Subcutaneous abdominal adipose tissue (tissue), 5 donors: ENCODE measurements at regions not wholly inside any gene's neighbourhood (a gene's known extent, or its start where the extent isn't known, plus 50 kb on each side); places are given as distances from the start of the nearest gene placed in this dataset.
"Not testable (repeated sequence)": the region's sequence is repeated elsewhere in the genome, so short reads cannot be mapped to it uniquely, and the experiment has no call there.

ENCODE experiments used
- H3K27ac ChIP-seq: one replicate; pipeline ENCODE4 v1.7.0; 2013; ENCODE audit warnings: low read depth, mild to moderate bottlenecking, inconsistent platforms, low read length, moderate library complexity
- H3K27me3 ChIP-seq, 5 donors: one replicate each; pipeline ENCODE4 v1.7.0; 2013; ENCODE audit warnings: low read length in 5 of 5, inconsistent platforms in 1 of 5; ENCODE audit not compliant: control insufficient read depth in 5 of 5, insufficient read depth in 4 of 5
- H3K36me3 ChIP-seq, 5 donors: one replicate each; pipeline ENCODE4 v1.7.0; 2013; ENCODE audit warnings: low read length in 5 of 5; ENCODE audit not compliant: control insufficient read depth in 5 of 5, insufficient read depth in 5 of 5
- H3K4me1 ChIP-seq, 5 donors: one replicate each; pipeline ENCODE4 v1.7.0; 2013; ENCODE audit warnings: low read length in 5 of 5, mild to moderate bottlenecking in 3 of 5, moderate library complexity in 1 of 5; ENCODE audit not compliant: control insufficient read depth in 5 of 5, insufficient read depth in 5 of 5
- H3K4me3 ChIP-seq, 5 donors: one replicate each; pipeline ENCODE4 v1.7.0; 2013; ENCODE audit warnings: low read length in 5 of 5, low read depth in 1 of 5
- H3K9ac ChIP-seq, 5 donors: one replicate each; pipeline ENCODE4 v1.7.0; 2013; ENCODE audit warnings: low read length in 5 of 5, mild to moderate bottlenecking in 4 of 5, moderate library complexity in 3 of 5
- H3K9me3 ChIP-seq, 5 donors: one replicate each; pipeline ENCODE4 v1.7.0; 2013; ENCODE audit warnings: low read length in 5 of 5; ENCODE audit not compliant: control insufficient read depth in 5 of 5
- donor health status: healthy.
- donor health status: healthy.
- donor health status: healthy.
- donor health status: healthy.
- donor health status: healthy.

GRCh38 chr1:186758896-186759606 lies 69.7 kb upstream of the PLA2G4A start:
- not testable (repeated sequence) for H3K4me3 ChIP-seq, H3K36me3 ChIP-seq, H3K4me1 ChIP-seq, H3K27ac ChIP-seq, H3K27me3 ChIP-seq, H3K9me3 ChIP-seq, H3K9ac ChIP-seq

- no peaks in the 10 kb centered on the region for H3K9me3 ChIP-seq
- no peaks in the 10 kb centered on the region for H3K27me3 ChIP-seq
- no peaks in the 10 kb centered on the region for H3K36me3 ChIP-seq
- H3K4me3 ChIP-seq, result no peak overlapping the region
- no peak overlapping the region for H3K27ac ChIP-seq
- no peak overlapping the region for H3K9ac ChIP-seq
- H3K4me1 ChIP-seq, result no peaks in the 10 kb centered on the region
Measured at GRCh38 chr1:186757851-186758250, 70.9 kb upstream of the PLA2G4A start.

GRCh38 chr1:186754542-186755145 lies 74.1 kb upstream of the PLA2G4A start:
- H3K27ac ChIP-seq, result no peak overlapping the region
- H3K9ac ChIP-seq, result no peak overlapping the region
- H3K9me3 ChIP-seq, result no peaks in the 10 kb centered on the region
- H3K27me3 ChIP-seq, result no peaks in the 10 kb centered on the region
- H3K4me3 ChIP-seq, result no peak overlapping the region
- no peaks in the 10 kb centered on the region for H3K36me3 ChIP-seq
- peaks cover 0 to 3% (median 0%) of the 10 kb centered on the region in 5 donors for H3K4me1 ChIP-seq

GRCh38 chr1:186753241-186753640 lies 73.0 kb upstream of the PTGS2 start:
- H3K36me3 ChIP-seq, result no peaks in the 10 kb centered on the region
- no peak overlapping the region for H3K9ac ChIP-seq
- no peak overlapping the region for H3K27ac ChIP-seq
- no peak overlapping the region for H3K4me3 ChIP-seq
- H3K27me3 ChIP-seq, result no peaks in the 10 kb centered on the region
- no peaks in the 10 kb centered on the region for H3K9me3 ChIP-seq
- peaks cover 0 to 3% (median 0%) of the 10 kb centered on the region in 5 donors for H3K4me1 ChIP-seq

DNA sequence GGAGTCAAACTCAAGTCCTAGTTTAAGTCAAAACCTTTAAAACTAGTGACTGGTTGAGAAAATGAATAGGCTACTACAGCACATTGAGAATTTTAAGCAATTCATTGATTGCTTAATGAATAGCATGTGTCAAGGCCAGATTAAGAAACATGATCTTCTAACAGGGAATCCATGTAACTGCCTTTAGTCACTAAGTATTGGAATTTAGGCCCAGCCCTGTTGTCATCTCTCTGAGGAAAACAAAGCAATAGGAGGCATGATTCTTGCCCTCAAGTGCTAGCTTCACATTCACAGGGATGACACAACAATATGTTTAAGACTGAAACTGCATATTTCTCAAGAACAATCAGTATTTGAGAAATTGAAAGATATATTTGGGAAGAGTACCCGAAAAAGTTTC lies 70.0 kb upstream of the PTGS2 start:
- no peak overlapping the region for H3K9ac ChIP-seq
- H3K9me3 ChIP-seq, result peaks cover 0 to 8% (median 0%) of the 10 kb centered on the region in 5 donors
- H3K27ac ChIP-seq, result peak overlapping the region; percentile 8
- no peaks in the 10 kb centered on the region for H3K27me3 ChIP-seq
- no peaks in the 10 kb centered on the region for H3K36me3 ChIP-seq
- H3K4me1 ChIP-seq, result peaks cover 0 to 3% (median 0%) of the 10 kb centered on the region in 5 donors
- no peak overlapping the region for H3K4me3 ChIP-seq

- peaks cover 0 to 3% (median 0%) of the 10 kb centered on the region in 5 donors for H3K4me1 ChIP-seq
- no peak overlapping the region for H3K27ac ChIP-seq
- H3K9me3 ChIP-seq, result peaks cover 0 to 8% (median 0%) of the 10 kb centered on the region in 5 donors
- H3K36me3 ChIP-seq, result no peaks in the 10 kb centered on the region
- no peak overlapping the region for H3K9ac ChIP-seq
- H3K4me3 ChIP-seq, result no peak overlapping the region
- no peaks in the 10 kb centered on the region for H3K27me3 ChIP-seq
Measured at GRCh38 chr1:186749820-186750219, 69.6 kb upstream of the PTGS2 start.

DNA sequence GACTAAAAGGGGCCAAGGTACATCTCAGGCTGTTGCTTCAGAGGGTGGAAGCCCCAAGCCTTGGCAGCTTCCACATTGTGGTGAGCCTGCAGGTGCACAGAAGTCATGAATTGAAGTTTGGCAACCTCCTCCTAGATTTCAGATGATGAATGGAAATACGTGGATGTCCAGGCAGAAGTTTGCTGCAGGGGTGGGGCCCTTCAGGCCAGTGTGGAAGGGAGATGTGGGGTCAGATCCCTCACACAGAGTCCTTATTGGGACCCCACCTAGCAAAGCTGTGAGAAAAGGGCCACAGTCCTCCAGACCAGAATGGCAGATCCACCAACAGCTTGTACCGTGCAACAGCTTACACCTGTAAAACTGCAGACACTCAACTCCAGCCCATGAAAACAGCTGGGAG lies 67.4 kb upstream of the PTGS2 start:
- Histone ChIP-seq H3K4me3 (no peak overlapping the region), H3K9ac (no peak overlapping the region), H3K27ac (no peak overlapping the region), H3K9me3 (peaks cover 0 to 8% (median 0%) of the 10 kb centered on the region in 5 donors), H3K4me1 (peaks cover 0 to 3% (median 0%) of the 10 kb centered on the region in 5 donors), H3K27me3 (no peaks in the 10 kb centered on the region), H3K36me3 (no peaks in the 10 kb centered on the region)

DNA sequence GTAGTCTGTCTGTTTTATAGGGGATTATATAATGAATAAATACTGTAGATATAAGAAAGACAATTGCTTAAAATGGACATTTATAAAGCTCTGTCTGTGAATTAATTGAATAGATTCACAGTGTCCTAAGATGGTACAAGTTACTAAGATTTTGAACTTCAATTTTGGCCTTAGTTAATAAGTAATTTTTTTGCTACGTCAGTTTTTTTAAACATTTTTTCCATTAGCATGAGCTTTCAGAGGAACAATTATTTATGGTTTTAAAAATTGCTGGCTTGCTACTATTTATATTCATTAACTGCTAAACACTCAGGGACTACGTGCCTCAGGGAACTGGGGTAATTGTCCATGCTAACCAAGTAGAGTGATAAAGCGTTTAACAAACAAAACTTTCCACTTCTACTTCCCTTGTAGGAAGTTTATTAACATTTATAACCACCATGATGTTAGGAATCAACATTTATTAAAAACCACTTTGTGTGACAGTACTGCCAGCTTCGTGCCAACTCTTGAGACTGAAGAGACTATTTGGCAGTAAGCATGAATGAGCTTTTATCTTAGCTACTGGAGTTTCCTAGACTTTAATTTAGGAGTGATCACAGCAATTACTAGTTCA lies 65.4 kb upstream of the PTGS2 start:
- no peak overlapping the region for H3K4me3 ChIP-seq
- no peak overlapping the region for H3K9ac ChIP-seq
- no peaks in the 10 kb centered on the region for H3K36me3 ChIP-seq
- peaks cover 0 to 3% (median 0%) of the 10 kb centered on the region in 5 donors for H3K4me1 ChIP-seq
- no peaks in the 10 kb centered on the region for H3K27me3 ChIP-seq
- H3K9me3 ChIP-seq, result peaks cover 0 to 8% (median 0%) of the 10 kb centered on the region in 5 donors
- H3K27ac ChIP-seq, result no peak overlapping the region

- Histone ChIP-seq H3K27me3 (no peaks in the 10 kb centered on the region), H3K36me3 (no peaks in the 10 kb centered on the region), H3K27ac (no peak overlapping the region), H3K9me3 (no peaks in the 10 kb centered on the region), H3K4me1 (no peaks in the 10 kb centered on the region), H3K9ac (no peak overlapping the region), H3K4me3 (no peak overlapping the region)
Measured at GRCh38 chr1:186741640-186742039, 61.4 kb upstream of the PTGS2 start.

DNA sequence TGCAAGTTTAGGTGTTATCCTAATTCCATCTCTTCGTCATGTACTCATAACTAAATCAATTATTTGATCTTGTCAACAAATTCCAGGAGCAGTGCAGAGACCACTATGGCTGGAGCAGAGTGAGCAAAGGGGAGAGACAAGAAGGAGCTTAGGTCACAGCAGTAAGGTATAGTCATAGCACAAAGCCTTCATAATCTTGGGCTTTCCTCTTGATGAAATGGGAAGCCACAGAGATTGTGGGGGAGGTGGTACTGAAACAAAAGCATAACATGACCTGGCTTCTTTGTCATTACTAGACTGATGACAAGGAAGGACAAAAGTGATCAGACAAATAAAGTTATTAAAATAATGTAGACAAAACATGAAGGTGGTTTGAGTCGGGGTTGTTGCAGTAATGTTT lies 60.1 kb upstream of the PTGS2 start:
- H3K27ac ChIP-seq, result no peak overlapping the region
- no peak overlapping the region for H3K9ac ChIP-seq
- no peaks in the 10 kb centered on the region for H3K27me3 ChIP-seq
- no peaks in the 10 kb centered on the region for H3K4me1 ChIP-seq
- H3K36me3 ChIP-seq, result no peaks in the 10 kb centered on the region
- no peak overlapping the region for H3K4me3 ChIP-seq
- no peaks in the 10 kb centered on the region for H3K9me3 ChIP-seq
